HG03196 (cell line): ENCODE measurements at regions not wholly inside any gene's neighbourhood (a gene's known extent, or its start where the extent isn't known, plus 50 kb on each side); places are given as distances from the start of the nearest gene placed in this dataset.
"Not testable (repeated sequence)": the region's sequence is repeated elsewhere in the genome, so short reads cannot be mapped to it uniquely, and the experiment has no call there.

Experiments
- ATAC-seq: cut with Tn5 transposase; IDR thresholded peaks from one replicate; pipeline ENCODE4 v1.9.1; 2021; ENCODE audit not compliant: unreplicated experiment

DNA sequence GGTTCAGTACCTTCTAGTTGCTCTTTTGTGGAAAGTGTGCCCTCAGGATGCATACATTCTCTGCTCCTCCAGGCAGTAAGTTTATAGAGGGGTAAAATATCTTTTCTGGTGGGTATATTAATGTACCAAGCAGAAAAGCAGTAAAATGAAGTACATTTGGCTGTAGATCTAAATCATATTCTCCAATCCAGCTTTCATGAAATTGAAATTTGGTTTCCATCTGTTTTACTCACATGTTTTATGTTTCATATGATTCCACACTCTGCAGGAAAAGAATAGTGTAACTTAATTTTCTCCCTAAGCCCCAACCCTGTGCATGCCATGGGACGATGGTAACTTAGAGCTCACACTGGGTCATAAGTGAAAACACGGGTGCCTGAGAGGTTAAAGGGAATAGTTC is 172.3 kb downstream of the AKAIN1 start:
- ATAC-seq = no peak

GRCh38 chr18:5021558-5021957 is 175.5 kb downstream of the AKAIN1 start:
- ATAC-seq = no peak

GRCh38 chr18:5015213-5015612 is 181.8 kb downstream of the AKAIN1 start:
- ATAC-seq = no peak

GRCh38 chr18:5004031-5004820 is 192.8 kb downstream of the AKAIN1 start:
- ATAC-seq = not testable (repeated sequence)

DNA sequence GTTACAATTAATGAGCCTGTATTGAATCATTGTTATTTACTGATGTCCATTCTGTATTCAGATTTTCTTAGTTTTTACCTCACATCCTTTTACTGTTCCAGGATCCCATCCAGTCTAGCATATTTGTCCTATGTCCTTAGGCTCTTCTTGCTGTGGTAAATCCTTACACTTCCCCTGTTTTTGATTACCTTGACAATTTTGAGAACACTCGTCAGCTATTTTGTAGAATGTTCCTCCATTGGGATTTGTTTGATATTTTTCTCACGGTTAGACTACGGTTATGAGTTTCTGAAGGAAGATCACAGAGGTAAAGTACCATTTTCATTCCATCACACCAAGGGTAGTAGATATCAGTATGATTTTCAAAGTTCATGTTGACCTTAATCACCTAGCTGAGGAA is 202.3 kb downstream of the AKAIN1 start:
- no peak for ATAC-seq

- ATAC-seq = no peak
These were observed 209.3 kb downstream of the AKAIN1 start for GRCh38 chr18:4987452-4988405.

DNA sequence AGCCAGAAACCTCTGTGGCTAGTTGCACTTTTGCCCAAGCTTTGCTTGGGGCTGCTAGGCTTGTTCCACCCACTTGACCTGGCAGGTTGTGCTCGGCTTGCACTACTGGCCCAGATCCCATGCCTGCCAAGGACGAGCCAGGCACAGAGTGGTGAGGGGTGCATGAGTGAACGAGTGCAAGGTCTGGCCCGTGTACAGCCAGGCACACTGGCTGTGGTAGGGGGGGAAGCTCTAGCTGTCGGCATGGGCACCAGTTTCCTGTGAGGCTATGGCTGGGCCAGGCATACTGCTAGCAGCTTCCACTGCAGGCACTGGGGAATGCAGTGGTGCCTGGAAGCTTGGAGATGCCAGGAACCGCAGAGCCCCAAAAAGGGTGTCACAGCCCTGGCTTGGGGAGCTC is 210.4 kb downstream of the AKAIN1 start:
- ATAC-seq = no peak

- no peak for ATAC-seq
These were observed 211.0 kb downstream of the AKAIN1 start for GRCh38 chr18:4986066-4986465.

DNA sequence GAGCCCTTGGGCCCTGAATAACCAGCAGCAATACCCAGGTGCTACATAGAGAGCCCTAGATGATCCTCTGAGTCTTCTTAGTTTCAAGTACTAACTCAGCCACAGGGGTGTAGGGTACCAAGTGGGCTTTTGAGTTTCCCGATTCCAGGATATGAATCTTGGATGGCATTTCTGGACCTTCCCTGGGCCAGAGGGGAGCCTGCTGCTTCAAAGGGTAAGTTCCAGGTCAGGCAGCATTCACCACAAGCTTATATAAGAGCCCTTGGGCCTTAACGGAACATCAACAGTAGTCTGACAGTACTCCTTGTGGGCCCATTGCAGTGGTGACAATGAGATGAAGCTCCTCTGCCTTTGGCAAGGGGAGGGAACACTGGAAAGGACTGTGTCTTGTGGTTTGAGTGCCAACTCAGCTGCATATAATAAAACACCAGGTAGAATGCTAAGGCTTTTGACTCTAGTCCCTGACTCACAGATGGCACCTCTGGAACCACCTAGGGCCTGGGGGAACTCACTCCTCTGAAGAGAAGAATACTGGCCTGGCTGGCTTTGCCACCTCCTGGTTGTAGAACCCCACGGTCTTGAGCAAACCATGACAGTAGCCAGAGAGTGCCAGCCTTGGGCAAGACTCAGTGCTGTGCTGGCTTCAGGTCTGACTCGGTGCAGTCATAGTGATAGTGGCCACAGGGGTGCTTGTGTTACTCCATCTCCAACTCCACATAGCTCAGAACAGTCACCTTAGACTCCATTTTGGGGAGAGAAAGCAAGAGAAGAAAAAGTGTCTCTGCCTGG is 235.7 kb downstream of the AKAIN1 start:
- no peak for ATAC-seq

GRCh38 chr18:4960578-4960977 is 236.5 kb downstream of the AKAIN1 start:
- no peak for ATAC-seq

DNA sequence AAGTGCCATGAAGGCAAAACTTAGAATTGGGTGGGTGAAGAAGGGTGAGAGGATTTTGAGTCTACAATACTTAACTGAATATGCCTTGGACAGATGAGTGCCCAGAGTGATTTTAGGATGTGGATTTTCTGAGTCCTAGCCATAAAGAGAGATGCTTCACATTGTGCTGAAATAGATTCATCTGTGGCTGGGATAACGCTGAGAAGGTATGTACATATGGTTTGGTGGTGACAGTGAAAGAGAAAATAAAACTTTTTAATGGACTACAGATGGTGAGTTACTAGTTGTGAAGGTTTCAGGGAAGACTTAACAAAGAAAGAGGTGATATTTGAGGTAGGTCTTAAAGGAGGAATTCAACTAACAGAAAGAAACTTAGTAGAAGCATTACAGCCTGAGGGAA is 265.8 kb downstream of the AKAIN1 start:
- no peak for ATAC-seq

DNA sequence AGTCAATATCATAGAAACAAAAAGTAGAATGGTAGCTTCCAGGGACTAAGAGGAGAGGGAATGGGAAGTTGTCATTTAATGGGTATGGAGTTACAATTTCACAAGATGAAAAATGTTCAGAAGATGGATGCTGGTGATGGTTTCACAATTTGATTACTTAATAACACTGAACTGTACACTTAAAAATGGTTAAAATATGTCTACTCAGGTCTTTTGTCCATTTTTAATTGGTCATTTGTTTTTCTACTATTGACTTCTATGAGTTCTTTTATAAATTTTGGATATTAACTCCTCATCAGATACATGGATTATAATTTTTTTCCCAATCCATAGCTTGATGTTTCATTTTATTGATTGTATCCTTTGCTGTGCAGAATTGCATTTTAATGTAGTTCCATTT is 275.5 kb downstream of the AKAIN1 start:
- ATAC-seq = no peak

DNA sequence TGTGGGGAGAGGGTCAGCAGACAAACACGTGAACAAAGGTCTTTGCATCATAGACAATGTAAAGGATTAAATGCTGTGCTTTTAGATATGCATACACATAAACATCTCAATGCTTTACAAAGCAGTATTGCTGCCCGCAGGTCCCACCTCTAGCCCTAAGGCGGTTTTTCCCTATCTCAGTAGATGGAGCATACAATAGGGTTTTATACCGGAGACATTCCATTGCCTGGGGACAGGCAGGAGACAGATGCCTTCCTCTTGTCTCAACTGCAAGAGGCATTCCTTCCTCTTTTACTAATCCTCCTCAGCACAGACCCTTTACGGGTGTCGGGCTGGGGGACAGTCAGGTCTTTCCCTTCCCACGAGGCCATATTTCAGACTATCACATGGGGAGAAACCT is 279.5 kb downstream of the AKAIN1 start:
- ATAC-seq = not testable (repeated sequence)

DNA sequence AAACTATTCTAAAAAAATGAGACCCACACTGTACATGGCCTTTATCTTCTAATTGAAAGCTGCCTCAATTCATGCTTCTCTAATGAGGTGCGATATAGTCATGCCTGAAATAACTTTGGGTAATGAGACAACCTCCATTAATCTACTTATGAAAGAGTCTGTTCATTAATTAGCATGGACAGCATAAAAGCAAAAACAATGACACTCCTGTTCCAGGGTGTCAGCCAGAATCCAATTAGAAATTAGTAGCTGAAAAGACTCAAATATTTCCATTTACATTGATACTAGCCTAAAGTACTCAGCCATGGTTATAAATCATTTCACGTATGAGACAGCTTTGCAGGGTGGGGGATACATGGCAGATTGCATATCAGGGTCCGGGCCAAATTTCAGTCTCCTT is 288.7 kb downstream of the AKAIN1 start:
- ATAC-seq = no peak

DNA sequence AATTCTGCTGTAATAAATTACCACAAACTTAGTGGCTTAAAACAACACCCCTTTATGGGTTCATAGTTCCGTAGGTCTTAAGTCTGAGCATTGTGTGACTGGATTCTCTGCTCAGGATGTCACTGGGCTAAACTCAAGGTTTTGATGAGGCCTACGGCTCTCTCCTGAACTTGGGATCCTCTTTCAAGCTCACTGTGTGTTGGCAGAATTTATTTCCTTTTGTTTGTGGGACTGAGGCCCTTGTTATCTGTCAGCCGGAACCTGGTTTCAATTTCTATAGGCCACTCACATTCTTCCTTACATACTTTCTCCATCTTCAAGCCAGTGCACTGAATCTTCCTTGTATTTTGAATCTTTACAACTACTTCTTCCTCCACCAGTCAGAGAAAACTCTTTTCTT is 290.2 kb downstream of the AKAIN1 start:
- ATAC-seq = no peak

DNA sequence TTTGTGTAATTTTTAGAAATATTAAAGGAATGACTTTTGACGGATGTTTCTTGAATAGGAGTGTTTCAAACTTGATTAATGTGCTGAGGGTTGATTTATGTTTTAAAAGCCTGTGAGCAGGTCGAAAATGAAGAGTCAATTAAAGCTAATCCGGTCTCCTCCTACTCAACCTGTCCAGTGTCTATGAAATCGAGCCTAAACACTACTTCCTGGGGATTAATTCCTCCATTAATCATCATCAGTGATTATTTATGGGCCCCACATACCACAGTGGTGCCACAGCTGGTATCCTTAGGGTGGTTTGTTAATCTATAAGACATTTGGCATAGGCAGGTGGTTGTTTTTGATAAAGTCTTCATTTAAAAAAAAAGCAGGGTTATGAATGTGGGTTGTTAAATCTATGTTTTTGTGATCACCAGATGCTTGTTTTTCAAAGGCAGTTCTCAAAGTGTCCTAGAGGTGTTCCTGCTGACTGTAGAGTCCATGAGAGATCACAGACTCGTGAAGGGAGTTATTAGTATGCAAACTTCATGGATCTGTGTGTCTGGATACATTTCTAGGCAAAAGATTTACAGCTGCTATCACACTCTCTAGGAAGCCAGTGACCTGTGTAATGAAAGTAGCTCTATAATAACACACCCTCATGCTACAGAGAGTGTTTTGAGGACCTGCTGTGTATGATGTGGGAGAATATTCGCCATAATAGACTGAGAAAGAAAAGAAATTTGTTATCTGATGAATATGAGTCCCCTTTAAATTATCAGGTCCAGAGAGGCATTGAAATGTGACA is 308.6 kb downstream of the AKAIN1 start:
- ATAC-seq = no peak

- ATAC-seq = no peak
These were observed 318.6 kb downstream of the AKAIN1 start for GRCh38 chr18:4878480-4878879.

DNA sequence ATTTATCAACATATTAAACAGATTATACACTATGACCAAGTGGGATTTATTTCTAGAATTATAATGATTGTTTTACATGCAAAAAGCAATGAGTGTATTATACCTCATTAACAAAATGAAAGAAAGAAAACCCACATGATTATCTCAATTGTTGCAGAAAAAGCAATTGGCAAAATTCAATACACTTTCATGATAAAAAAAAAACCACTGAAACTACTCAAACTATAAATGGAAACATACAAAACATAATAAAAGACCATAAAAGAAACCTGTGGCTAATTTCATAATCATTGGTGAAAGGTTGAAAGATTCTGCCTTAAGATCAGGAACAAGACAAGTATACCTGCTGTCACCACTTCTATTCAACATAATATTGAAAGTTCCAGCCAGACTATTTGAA is 325.9 kb downstream of the AKAIN1 start:
- ATAC-seq = no peak

DNA sequence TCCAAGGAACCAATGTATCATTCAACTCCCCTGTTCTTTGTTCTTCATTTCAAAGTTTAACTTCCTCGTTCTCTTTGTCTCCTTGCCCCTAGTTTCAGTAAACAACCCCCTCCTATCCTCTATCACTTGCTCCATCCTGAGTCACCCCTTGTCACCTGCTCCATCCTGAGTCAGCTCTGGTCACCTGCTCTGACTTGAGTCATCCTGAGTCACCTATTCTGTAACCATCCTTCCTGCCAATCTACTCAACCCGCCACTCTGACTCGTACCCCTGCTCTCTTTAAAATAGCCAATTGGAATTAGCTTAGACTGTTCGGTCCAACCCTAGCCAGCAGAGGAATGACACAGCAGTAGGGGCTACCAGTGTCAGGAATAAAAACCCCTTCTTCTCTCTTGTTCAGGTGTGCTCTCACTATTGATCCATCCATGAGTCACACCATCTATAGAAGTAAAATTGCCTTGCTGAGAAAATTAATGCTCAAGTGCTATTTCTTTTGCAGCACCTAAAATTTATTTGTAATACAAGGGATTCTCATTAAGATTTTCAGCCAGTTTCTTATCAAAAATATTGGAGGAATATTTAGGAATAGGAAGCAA is 326.8 kb downstream of the AKAIN1 start:
- ATAC-seq = no peak

GRCh38 chr18:4869155-4869554 is 327.9 kb downstream of the AKAIN1 start:
- no peak for ATAC-seq
